GM12878 (cell line): ENCODE measurements at regions not wholly inside any gene's neighbourhood (a gene's known extent, or its start where the extent isn't known, plus 50 kb on each side); places are given as distances from the start of the nearest gene placed in this dataset.

Experiments used
- ATAC-seq: fragments of 200-7000 bp; cut with Tn5 transposase; 3 replicates; pipeline ENCODE4 v1.9.1; 2020; ENCODE audit warnings: mild to moderate bottlenecking, moderate library complexity
- BruUV-seq: library from RNA; stranded (reverse); fragments of 400-500 nt; replicated peaks from 2 replicates; lab custom pipeline; 2021; lab: Mats Ljungman, UMichigan
- CTCF ChIA-PET: fragments of 300-600 bp; sonication (Branson Sonifier 250); formaldehyde crosslinking; extraction: SDS; loops from one replicate; lab custom pipeline; 2021; ENCODE audit warnings: inconsistent platforms; lab: Yijun Ruan, JAX
- POLR2A ChIA-PET: fragments of 350-600 bp; formaldehyde crosslinking; extraction: SDS; loops from one replicate; lab custom pipeline; 2021; ENCODE audit warnings: inconsistent platforms; lab: Charles Lee
- RAD21 ChIA-PET: fragments of 300-600 bp; sonication (Branson Sonifier 250); formaldehyde crosslinking; loops from one replicate; lab custom pipeline; 2023; ENCODE audit warnings: antibody characterized with exemption; ENCODE audit not compliant: unreplicated experiment; lab: Charles Lee
- SMC1A ChIA-PET: fragments of 300-600 bp; sonication (Branson Sonifier 250); formaldehyde crosslinking; loops from one replicate; lab custom pipeline; 2023; ENCODE audit not compliant: unreplicated experiment, uncharacterized antibody; lab: Charles Lee
- DNase-seq: peaks from one replicate; pipeline ENCODE4 v3.0.0-alpha.2; 2011; ENCODE audit warnings: low read depth, low spot score
- FAIRE-seq: peaks from 3 replicates; lab custom pipeline; 2011; peaks lifted over from hg19 to GRCh38; lab: Jason Lieb, UNC
- H2AFZ ChIP-seq: 2 replicates; pipeline ENCODE4 v1.6.0; 2011; ENCODE audit warnings: low read depth, low read length, control low read depth; ENCODE audit not compliant: control insufficient read depth
- H3K27ac ChIP-seq: 2 replicates; pipeline ENCODE4 v1.5.1; 2011; ENCODE audit warnings: control low read depth; ENCODE audit not compliant: control insufficient read depth, insufficient read depth
- H3K27me3 ChIP-seq, 2 experiments: replicated peaks in 1 of 2; 2 replicates each; pipeline versions ENCODE4 v1.6.0 to v1.6.1; 2011; ENCODE audit warnings: low read length in 1 of 2; ENCODE audit not compliant: control insufficient read depth in 2 of 2, insufficient read depth in 2 of 2
- H3K36me3 ChIP-seq, 2 experiments: 2 replicates each; pipeline ENCODE4 v1.5.1; 2011; ENCODE audit warnings: low read length in 1 of 2; ENCODE audit not compliant: control insufficient read depth in 2 of 2, insufficient read depth in 2 of 2
- H3K4me1 ChIP-seq: 2 replicates; pipeline ENCODE4 v1.6.1; 2011; ENCODE audit warnings: mild to moderate bottlenecking, low read length, moderate library complexity, mixed read lengths; ENCODE audit not compliant: control insufficient read depth, insufficient read depth
- H3K4me2 ChIP-seq: 2 replicates; pipeline ENCODE4 v1.6.0; 2011; ENCODE audit warnings: control low read depth; ENCODE audit not compliant: control insufficient read depth, insufficient read depth
- H3K4me3 ChIP-seq: fragments of 200-600 bp; sonication (generic); 2 replicates; pipeline ENCODE4 v1.5.1; 2016
- H3K79me2 ChIP-seq: 2 replicates; pipeline ENCODE4 v1.6.0; 2011; ENCODE audit warnings: low read length; ENCODE audit not compliant: control insufficient read depth, insufficient read depth
- H3K9ac ChIP-seq: 2 replicates; pipeline ENCODE4 v1.8.0; 2011; ENCODE audit warnings: low read length, control low read depth, mixed read lengths; ENCODE audit not compliant: control insufficient read depth, insufficient read depth
- H3K9me3 ChIP-seq: replicated peaks from 3 replicates; pipeline ENCODE4 v1.5.1; 2011; ENCODE audit warnings: mild to moderate bottlenecking, low read length; ENCODE audit not compliant: control insufficient read depth, insufficient read depth
- H4K20me1 ChIP-seq: 2 replicates; pipeline ENCODE4 v1.6.0; 2011; ENCODE audit not compliant: control insufficient read depth, insufficient read depth
- CHD1 ChIP-seq: IDR thresholded peaks from 2 replicates; pipeline ENCODE4 v1.6.1; 2012; ENCODE audit warnings: low read depth, low read length, improper control_type of control experiment
- EGR1 ChIP-seq, 2 experiments: IDR thresholded peaks; 1 replicate in 1 of 2; 2 replicates in 1 of 2; pipeline ENCODE4 v1.6.1; 2011 to 2012; ENCODE audit warnings: low read depth in 2 of 2, low read length in 2 of 2, borderline replicate concordance in 1 of 2, mild to moderate bottlenecking in 1 of 2, moderate library complexity in 1 of 2
- GABPA ChIP-seq: IDR thresholded peaks from 2 replicates; pipeline ENCODE4 v1.6.1; 2014; ENCODE audit warnings: antibody characterized with exemption, low read depth, mild to moderate bottlenecking, inconsistent platforms
- LARP7 ChIP-seq: fragments of 450-650 bp; IDR thresholded peaks from 2 replicates; pipeline ENCODE4 v1.6.1; 2017; ENCODE audit warnings: mild to moderate bottlenecking
- MAX ChIP-seq: IDR thresholded peaks from 2 replicates; pipeline ENCODE4 v1.6.1; 2012; ENCODE audit warnings: low read depth, low read length, improper control_type of control experiment
- MEF2A ChIP-seq: IDR thresholded peaks from 2 replicates; pipeline ENCODE4 v1.6.1; 2011; ENCODE audit warnings: low read depth, mild to moderate bottlenecking, low read length, moderate library complexity; ENCODE audit not compliant: insufficient read depth
- NFXL1 ChIP-seq: fragments of 450-650 bp; IDR thresholded peaks from 2 replicates; pipeline ENCODE4 v1.6.1; 2017; ENCODE audit warnings: antibody characterized with exemption, mild to moderate bottlenecking, borderline replicate concordance
- PAX5 ChIP-seq: IDR thresholded peaks from 2 replicates; pipeline ENCODE4 v1.6.1; 2011; ENCODE audit warnings: low read depth, low read length, borderline replicate concordance
- PRDM15 ChIP-seq: fragments of 450-650 bp; formaldehyde crosslinking; IDR thresholded peaks from 2 replicates; pipeline ENCODE4 v1.4.0; 2020; ENCODE audit warnings: mild to moderate bottlenecking, moderate library complexity
- SP1 ChIP-seq: IDR thresholded peaks from one replicate; pipeline ENCODE4 v1.6.1; 2011; ENCODE audit warnings: low read depth, low read length
- STAT1 ChIP-seq: fragments of 450-650 bp; conservative IDR thresholded peaks from 2 replicates; pipeline ENCODE4 v1.6.1; 2014; ENCODE audit warnings: antibody characterized with exemption, mild to moderate bottlenecking
- TBL1XR1 ChIP-seq: IDR thresholded peaks from 2 replicates; pipeline ENCODE4 v1.6.1; 2012; ENCODE audit warnings: low read depth, low read length, improper control_type of control experiment
- TCF3 ChIP-seq: IDR thresholded peaks from 2 replicates; pipeline ENCODE4 v1.6.1; 2012; ENCODE audit warnings: low read depth, mild to moderate bottlenecking, low read length, borderline replicate concordance; ENCODE audit not compliant: insufficient read depth
- ZZZ3 ChIP-seq: IDR thresholded peaks from 2 replicates; pipeline ENCODE4 v1.6.1; 2011; ENCODE audit warnings: low read depth; ENCODE audit not compliant: control insufficient read depth, insufficient read length
- WGBS: methylation state at CpG from one replicate; pipeline ENCODE4 v1.1.6; 2016; ENCODE audit warnings: low lambda C conversion rate; ENCODE audit not compliant: insufficient replicate concordance, insufficient coverage; ENCODE audit errors: missing lambda C conversion rate; 5-methylcytosine and 5-hydroxymethylcytosine counted together
- in situ Hi-C: fragments of 300-500 bp; cut with MboI; formaldehyde crosslinking; loops from 9 replicates; pipeline ENCODE4 v1.14.3; 2018; ENCODE audit warnings: mixed read lengths
- intact Hi-C: fragments of 100-400 bp; cut with micrococcal nuclease; formaldehyde crosslinking; loops from one replicate; pipeline ENCODE4 v1.14.2; 2022; ENCODE audit not compliant: unreplicated experiment

DNA sequence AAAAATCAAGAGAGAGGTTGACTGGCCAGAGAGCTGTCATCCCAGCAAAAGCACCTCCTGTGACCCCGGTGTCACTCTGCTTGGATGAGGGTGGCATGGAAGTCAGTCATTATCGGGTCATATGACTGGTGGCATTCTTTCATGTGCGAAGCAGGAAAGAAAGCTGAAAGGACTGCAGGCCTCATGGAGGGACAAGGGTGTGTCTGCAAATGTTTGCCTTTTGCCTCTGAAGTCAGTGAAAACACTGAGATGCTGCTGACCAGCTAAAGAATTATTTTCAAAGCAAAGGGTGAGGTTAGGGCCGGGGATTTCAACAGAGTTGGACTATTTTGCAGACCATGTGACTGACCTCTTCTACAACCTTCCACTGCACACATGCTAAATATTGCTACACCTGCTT lies 298.3 kb downstream of the CSNK1G3 start:
- CTCF ChIA-PET = interaction anchor here (0.5 kb wide), 1 partner anchor 898 kb away, joined by 5 read pairs; no protein-coding TSS in a partner anchor
- no peak overlapping the region for H2AFZ ChIP-seq
- H3K4me3 ChIP-seq = no peak overlapping the region
- no peaks in the 10 kb centered on the region for H4K20me1 ChIP-seq
- in situ Hi-C loops = no loop called here
- no peaks in the 10 kb centered on the region for H3K27me3 ChIP-seq
- H3K9me3 ChIP-seq = no peaks in the 10 kb centered on the region
- no peaks in the 10 kb centered on the region for H3K79me2 ChIP-seq
- intact Hi-C loops = no loop called here
- SMC1A ChIA-PET = interaction anchor here (1.0 to 1.3 kb wide), 2 partner anchors 14 to 20 kb away, joined by 3 to 4 read pairs; no protein-coding TSS in a partner anchor
- BruUV-seq = no TSS peak
- H3K27ac ChIP-seq = no peak overlapping the region
- POLR2A ChIA-PET = interaction anchor here (0.6 kb wide), 2 partner anchors 277 to 391 kb away, joined by 4 read pairs; no protein-coding TSS in a partner anchor
- no peak overlapping the region for H3K4me2 ChIP-seq
- no peaks in the 10 kb centered on the region for H3K4me1 ChIP-seq
- RAD21 ChIA-PET = no interaction called here
- no peak for FAIRE-seq
- H3K36me3 ChIP-seq = no peaks in the 10 kb centered on the region
- TF ChIP-seq ZZZ3 (no peak), MAX (no peak), EGR1 (IDR thresholded peaks at IDR 0.05; ENCODE audit: borderline replicate concordance in 1 of 2, low read depth in 2 of 2, low read length in 2 of 2) (no peak), LARP7 (no peak), NFXL1 (no peak), MEF2A (no peak), GABPA (no peak), CHD1 (no peak), PRDM15 (CRISPR knock-in tag) (no peak), TCF3 (no peak), SP1 (no peak), TBL1XR1 (no peak), PAX5 (no peak), STAT1 (no peak)
- WGBS = 20% methylated on average over 4 of the region's 4 CpGs
- no peak for DNase-seq
- ATAC-seq = no peak
- no peak overlapping the region for H3K9ac ChIP-seq
